ENCODE measurements at regions not wholly inside any gene's neighbourhood (a gene's known extent, or its start where the extent isn't known, plus 50 kb on each side); places are given as distances from the start of the nearest gene placed in this dataset.

DNA sequence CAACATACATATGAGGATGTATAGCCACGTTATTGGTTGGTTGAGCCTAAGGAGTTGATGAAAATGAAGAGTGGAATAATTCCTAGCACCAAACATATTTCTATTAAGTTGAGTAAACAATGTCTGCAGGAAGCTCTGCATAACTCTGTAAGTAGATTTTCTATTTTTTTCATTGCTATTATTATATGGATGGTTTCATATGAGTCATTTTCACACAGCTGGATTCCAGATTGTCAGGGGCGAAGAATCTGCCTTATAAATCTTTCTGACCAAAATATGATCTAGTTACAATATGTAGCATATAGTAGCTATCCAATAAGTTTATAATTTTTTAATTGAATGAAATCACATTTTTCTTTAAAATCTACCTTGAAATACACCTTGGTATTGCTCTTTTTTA lies 468.0 kb upstream of the PKDCC start:
- no peak for DNase-seq (ENCODE audit: low spot score)

DNA sequence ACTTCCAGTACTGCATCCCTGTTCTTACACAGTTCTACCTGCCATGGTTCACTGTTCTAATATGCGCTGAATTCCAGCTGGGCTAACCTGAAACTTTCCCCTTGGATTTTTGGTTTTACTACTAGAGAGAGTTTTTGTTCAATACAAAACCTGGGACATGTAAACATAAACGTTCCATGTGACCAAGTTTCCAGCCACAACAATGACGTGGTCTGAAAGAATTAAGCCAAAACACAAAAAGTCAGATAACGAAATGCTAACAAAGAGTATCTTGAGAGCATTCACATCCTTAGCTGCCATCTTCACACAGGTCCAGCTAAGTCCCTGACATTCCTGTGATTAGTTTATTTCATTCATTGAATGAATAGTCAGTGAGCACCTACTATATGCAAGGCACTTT lies 467.0 kb upstream of the PKDCC start:
- DNase-seq (ENCODE audit: low spot score) = no peak

DNA sequence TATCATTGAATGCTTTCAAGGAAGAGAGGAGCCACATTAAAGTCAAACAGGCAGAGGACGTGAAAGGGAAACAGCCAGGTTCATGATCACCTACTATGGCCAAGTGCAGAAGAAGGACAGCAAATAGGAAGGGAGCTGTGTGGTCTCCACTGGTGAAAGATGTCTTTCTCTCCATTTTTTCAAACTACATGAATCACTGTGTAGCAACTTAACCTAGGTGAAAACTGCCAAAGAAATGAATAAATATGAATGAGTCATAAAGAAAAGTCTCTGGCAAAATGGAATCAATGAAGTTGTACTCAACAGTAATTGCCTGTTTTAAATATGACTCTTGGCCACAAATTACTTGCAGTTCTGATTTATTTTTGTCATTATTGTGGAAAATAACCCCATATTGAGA lies 452.6 kb upstream of the PKDCC start:
- no peak for DNase-seq (ENCODE audit: low spot score)

DNA sequence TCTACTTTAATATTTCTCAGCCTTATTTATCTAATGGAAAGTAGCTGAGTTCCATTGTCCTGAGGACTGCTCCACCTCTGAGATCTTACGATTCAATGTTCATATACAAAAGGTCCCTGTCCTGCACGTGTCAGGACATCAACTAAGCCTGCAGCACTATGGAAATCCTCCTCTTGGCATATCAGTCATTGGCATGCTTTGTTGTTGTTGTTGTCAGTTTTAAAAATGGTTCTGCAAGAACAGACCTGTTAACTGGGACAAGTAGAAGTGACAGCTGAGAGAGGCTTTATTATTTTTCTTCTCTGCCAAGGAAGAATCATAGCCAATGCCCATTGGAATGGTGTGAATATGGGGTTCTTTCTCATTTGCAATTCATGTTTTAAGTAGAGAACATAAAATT lies 450.1 kb upstream of the PKDCC start:
- DNase-seq (ENCODE audit: low spot score) = no peak

DNA sequence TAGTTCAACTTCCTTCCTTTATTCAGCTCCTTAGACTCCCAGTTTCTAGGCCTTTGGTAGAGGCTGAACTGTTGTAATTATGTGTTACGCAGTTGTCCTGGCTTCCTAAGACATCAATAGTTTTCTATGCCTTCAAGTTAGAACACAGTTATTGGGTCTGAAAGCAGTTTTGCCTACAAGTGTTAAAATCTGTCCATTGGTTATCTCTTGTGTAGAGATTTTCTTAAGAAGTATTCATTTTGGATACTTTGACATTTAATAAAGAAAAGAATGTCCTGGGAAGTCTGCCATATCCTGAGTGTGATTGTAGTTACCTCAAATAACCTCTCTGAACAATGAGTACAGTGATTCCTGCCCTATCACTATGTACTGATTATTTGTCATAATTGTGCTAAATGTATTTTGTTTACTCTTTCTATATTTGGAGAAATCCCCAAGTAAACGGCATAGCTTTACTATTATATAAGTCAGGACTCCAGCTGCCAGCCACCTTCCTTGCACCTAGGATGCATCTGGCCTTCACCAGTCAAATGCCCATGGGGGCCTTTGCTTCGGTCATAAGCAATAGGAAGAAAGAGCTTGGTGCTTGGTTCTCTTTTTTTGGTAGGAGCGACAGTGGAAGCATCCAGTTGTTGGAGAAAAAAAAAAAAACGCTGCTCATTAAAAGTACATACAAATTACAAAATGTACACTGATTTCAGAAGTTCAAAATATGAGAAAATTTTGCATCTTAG lies 449.5 kb upstream of the PKDCC start:
- no peak for DNase-seq (ENCODE audit: low spot score)

DNA sequence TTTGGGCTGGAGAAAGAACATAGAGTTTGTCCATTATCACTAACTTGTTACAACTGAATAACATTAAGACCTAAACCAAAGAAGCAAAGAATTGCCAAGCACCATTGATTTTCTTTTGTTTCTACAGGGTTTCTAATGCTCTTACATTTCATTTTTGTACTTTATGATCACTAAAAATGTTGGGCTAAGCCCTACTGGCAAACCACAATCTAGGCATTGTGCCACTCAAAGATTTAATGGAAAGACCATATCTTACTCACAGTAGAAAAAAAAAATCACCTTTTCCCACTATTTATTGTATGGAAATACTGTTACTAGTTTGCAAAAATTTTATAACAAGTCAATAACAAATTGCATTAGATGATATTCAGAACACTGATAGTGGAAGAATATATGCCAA lies 447.4 kb upstream of the PKDCC start:
- DNase-seq (ENCODE audit: low spot score) = no peak

DNA sequence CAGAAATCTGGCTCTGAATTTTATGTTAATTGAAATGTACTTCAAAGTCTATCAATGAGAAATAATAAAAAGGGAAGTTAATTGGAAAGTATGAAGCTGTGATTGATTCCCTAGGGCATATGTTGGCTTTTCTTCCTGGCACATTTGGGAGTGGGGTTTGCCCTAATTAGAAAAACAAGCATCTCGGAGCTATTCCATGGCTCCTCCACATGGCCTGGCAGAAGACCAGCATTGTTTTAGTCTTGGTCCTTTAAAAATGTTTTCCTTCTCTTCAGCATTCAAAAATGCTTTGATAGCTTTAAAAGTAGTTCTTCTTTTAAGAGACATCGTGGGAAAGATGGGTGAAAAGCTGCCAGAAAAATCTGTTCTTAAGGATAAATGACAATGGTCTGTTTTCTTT lies 445.5 kb upstream of the PKDCC start:
- DNase-seq (ENCODE audit: low spot score) = no peak

DNA sequence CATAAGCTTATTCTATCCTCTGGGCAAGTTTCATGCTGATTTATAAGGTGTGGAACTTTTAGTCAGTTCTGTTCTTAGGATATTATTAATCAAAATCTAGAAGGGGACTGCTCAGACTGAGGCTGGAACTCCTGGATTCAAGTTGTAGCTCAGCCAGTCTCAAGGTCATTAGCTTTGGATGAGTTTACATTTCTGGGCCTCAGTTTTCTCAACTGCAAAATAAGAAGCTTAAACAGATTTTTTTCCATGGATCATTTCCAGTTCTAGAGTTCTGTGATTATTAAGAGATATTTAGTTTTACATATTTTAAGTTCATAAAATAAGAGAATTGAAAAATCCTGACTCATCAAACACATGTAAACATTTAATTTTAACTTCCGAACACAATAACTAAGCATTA lies 442.5 kb upstream of the PKDCC start:
- DNase-seq (ENCODE audit: low spot score) = no peak

DNA sequence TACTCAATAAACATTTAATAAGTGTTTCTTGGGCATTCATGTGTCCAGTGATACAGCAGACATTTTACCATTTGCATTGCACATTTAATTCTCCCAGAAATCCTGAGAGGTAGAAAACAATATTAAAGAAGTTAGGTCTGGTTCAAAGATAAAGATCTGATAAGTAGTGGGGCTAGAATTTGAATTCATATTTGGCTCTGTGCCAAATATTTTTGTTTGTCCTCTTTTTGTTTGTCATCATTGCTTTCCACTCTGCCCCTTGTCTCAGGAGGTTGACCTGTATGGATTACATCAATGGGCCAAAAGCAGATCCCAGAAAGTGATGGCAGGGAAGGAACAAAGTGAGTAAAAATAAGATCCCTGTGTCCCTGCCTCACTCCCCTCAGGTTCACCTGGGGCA lies 441.9 kb upstream of the PKDCC start:
- DNase-seq (ENCODE audit: low spot score) = no peak

DNA sequence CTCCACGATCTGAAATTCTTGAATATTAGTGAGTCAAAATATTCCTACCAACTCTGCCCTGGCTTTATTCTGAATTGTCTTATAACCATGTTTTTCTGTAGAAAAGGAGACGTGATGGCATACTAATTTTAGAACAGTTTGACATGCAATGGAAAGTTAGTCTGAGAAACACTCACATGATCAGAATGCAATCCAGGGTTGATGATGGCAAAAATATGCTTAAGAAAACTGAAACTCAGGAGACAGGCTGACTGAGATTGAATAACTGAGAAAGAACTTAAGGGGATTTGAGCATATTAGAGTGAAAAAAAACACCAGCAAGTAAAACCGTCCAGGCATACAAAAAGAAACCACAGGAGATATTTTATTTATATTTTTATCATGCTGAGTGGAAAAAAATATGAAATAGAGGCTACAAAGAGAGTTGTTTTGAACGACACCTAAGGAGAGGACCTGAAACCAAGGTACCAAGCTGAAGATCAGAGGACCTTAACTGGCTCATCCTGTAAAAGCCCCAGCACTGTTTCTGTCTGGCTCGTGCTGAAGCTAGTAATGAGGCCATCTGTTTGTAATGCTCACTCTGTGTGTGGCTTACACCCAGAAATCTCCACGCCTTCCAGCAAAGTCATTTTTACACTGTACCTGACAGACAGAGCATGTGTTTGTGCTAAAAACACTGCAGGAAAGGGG lies 437.2 kb upstream of the PKDCC start:
- no peak for DNase-seq (ENCODE audit: low spot score)

DNA sequence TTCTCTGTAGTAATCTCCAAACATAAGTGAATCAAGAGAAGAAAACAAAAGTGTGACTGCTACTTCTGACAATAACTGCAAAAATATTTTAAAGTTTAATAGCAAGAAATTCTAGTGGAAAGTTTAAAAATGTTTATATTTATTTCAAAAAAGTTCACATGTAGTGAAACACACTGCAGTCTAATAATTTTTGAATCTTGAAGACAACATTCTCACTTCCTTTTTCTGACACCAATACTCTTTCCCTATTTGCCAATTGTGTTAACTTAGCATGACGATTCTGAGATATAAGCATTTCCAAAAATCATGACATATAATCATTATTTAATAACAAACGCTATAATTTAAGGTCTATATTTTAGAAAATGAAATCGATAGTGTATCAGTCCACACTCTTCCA lies 429.1 kb upstream of the PKDCC start:
- DNase-seq (ENCODE audit: low spot score) = no peak

DNA sequence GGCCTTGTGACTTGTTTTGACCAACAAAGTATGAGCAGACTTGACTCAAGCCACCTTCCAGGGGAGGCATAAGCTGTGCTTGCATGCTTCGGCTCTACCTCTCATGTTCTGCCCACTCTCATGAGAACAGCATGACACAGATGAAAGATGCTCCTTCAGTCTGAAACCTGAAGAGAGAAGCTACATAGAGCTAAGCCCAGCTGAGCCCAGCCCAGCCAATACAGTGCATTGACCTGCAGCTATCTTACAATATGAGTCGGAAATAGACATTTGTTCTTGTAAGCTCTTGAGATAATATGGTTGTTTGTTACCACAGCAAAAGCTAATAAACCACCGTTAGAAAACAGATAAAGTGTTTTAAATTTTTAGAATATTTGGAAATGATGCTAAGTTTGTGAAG lies 426.7 kb upstream of the PKDCC start:
- DNase-seq (ENCODE audit: low spot score) = no peak

DNA sequence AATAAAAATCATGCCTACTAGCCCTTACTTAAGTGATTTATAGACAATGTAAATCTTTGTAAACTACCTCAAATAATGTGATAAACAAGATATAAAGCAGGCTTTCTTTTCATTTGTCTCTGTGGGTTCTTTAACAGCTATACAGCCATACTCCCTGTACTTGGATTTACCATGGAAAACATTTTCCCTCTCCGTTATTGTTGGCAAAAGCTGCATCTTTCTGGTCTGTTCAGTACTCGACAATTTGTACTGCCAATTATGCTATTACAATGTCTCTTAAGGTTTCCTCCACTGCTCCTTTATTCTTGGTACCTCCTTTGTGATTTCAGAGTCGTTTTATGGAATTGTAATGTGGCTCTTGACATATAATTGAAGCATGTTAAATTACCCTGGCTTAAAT lies 426.3 kb upstream of the PKDCC start:
- no peak for DNase-seq (ENCODE audit: low spot score)

DNA sequence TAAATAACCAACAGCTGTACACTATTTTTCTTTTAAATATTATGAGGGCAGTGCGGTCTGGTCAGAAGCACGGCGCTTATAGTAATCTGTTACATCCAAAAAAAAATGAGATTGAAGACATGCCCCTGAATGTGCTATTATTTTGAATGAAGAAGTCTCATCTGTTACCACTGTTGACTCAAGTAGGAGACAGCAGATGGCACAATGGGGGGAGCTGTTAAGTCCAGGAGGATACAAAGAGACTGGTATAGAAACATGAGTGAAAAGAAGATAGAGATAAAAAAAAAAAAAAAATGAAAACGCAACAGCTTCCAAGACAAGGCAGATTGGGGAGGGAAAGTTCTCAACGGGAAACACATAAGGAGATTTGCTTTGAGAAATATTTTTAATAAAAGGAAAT lies 425.5 kb upstream of the PKDCC start:
- no peak for DNase-seq (ENCODE audit: low spot score)

DNA sequence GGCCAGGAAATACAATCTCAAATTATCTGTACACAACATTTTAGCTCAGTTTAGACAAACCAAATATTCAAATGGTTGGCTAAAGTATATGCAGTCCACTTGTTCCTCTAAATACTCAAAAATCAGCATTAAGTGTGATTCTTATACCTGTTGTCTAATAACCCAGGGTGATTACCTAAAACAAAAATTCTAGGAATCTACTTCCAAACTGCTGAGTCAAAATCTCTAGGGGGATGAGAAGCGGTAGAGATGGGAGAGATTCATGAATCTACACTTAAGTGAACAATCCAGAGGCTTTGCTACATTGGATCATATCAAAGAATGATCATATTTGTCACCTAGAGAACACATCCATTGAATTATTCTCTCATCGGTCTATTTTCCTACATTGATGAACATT lies 420.9 kb upstream of the PKDCC start:
- no peak for DNase-seq (ENCODE audit: low spot score)

DNA sequence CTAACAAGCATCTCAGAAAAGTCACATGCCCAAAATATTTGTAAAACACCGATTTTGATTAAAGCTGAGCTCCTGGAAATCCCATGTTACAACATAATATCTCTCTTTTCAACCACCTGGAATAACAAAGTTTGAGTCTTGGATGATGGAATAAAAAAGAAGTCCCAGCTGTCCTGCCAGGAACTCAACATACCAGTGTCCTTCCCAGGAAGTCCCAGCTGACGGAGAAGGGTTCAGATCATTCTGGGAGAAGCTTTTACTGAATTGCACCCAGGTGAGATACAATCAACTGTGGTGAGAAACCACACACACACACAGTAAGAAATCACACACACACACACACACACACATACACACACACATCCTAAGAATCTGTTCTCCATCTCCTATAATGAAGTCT lies 413.1 kb upstream of the PKDCC start:
- DNase-seq (ENCODE audit: low spot score) = no peak

DNA sequence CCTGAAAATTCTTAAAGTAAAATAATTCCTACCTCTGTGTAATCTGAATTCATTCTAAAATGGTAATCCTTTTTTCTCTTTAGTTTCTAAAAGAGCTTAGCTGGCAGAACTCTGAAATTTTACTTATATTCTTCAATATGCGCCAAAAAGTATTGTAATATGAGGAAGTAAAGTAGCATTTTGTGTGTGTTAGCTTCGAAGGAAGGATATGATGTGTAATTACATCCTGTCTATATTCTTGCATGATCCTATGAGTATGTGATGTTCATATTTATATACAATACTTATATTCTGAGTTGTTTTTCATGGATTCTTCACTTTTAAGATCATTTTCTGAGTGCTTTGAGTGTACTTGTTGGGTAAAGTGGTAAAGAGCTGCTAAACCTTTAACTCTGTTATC lies 402.9 kb upstream of the PKDCC start:
- DNase-seq (ENCODE audit: low spot score) = no peak

DNA sequence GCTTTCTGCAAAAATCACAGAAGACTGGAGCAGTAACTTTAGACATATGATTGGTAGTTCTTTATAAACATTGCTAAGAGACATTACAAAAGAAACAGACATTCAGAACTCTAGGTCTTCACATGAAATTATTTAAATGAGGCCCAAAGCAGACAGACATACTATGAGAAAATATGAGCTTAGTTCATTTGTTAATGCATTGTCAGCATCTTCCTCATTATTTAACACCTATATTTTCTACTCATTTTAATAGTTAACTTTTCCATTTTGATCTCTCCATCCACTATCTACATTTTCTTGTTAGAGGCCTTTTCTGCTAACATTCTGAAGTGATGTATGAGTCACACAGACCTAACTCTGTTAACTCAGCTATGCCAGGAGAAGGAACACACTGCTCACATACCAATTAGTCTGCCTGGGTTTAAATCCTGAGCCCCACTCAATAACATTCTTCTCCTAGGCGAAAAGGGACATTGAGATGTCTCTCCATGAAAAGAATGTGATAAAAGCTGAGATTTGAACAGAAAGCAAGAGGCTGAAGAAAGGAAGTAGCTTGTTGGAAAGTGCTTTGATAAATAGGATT lies 400.3 kb upstream of the PKDCC start:
- no peak for DNase-seq (ENCODE audit: low spot score)

DNA sequence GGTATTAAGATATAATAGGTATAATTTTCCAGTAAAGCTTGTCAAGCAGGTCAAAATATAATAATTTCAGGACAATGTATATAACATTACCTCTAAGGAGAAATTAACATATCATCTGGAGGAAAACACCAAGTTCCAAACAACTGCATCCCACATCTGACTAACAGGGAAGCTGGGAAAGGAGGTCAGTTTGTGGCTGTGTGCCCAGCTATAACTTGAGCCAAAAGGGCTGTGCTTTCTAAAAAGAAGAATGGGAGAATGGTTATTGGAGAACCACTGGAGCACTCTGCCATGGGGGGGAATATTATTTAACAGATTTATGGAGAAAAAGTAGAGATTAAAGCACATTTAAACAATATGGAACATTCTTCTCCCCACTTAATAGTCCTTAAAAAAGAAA lies 390.6 kb upstream of the PKDCC start:
- DNase-seq (ENCODE audit: low spot score) = no peak

DNA sequence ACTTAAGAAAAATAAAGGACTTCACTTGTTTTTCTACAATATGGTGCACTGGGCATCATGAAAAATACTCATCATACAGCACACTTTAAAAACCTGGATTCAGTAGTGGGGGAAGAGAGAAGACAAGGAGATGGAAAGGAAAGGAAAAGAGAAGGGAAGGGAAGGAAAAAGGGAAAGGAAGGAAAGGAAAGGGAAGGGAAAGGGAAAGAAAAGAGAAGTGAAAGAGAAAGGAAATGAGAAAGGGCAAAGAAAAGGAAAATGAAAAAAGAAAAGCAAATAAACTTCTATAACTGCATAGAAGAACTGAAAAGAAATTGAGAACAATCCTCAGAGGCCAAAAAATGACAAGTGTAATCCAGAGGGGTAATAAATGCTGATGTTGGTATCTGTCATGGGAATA lies 388.1 kb upstream of the PKDCC start:
- DNase-seq (ENCODE audit: low spot score) = no peak

DNA sequence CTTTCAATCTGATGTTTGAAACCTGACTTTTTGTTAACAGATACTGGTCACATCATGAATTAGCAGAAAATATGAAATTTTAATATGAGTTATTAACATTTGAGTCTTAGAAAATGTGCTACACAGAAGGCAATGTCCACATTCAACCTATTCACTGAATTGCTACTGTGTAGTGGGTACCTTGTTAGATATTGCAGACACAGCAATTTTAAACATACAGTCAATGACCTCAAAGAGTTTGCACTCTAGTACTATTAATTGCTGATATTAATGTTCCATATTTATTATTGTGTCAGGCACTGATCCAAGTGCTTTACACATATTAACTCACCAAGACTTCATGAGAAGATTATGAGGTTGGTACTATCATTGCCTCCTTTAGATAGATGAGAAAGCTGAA lies 385.4 kb upstream of the PKDCC start:
- no peak for DNase-seq (ENCODE audit: low spot score)

DNA sequence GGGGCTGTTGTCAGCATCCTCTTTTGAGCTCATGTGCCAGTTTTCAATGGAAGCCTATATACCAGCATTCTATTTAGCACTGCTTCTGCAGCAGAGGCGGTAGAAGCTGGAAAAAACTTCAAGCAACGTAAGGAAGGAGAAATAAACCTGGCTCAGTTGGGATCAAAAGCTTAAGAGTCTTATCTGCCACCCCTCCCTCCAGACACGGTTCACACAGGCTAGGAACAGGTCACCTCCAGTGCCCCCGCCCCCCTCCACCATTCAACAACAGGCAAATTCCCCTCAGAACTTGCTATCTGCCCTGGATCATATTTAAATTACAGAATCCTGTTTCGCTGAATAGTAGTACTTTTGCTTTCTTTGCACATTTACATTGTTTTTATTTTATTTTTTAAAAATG lies 384.8 kb upstream of the PKDCC start:
- DNase-seq (ENCODE audit: low spot score) = no peak

DNA sequence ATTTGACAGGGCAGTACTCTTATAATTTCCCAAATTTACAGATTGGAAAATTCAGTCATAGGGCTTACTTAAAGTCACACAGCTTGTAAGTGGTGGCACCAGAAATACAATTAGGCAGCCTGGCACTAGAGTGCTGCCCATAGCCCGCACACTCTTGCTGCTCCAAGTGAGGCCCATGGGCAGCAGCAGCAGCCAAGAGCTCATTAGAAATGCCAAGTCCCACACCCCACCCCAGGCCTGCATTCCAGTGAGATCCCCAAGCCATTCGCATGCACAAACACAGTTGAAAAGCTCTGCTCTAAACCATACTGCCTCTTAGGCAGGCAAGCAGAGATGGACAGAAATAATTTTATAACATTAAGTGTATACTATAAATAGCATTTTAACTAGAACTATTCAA lies 379.3 kb upstream of the PKDCC start:
- no peak for DNase-seq (ENCODE audit: low spot score)

DNA sequence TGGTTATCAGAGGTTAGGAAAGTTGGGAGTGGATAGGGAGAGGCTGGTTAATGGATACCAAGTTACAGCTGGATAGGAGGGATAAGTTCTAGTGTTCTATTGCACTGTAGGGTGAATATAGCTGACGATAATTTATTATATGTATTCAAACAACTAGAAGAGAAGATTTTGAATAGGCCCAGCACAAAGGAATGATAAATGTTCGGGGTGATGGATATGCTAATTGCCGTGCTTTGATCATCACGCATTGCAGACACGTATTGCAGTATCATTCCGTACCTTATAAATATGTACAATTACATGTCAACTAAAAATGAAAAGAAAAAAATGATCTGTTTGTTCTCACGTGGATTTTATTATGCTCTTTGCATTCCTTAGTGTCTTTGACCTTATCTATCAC lies 369.2 kb upstream of the PKDCC start:
- DNase-seq (ENCODE audit: low spot score) = no peak

All from ureter (tissue), 1 donor.